ENCODE measurements at regions not wholly inside any gene's neighbourhood (a gene's known extent, or its start where the extent isn't known, plus 50 kb on each side); places are given as distances from the start of the nearest gene placed in this dataset.
A peak's percentile ranks its signal among the peaks of the same experiment; 100 is the strongest.

GRCh38 chr16:85313526-85314301 lies 201.4 kb upstream of the CIBAR2 start:
- intact Hi-C loops (cut with DNase I): no loop called here
- H3K4me1 ChIP-seq (replicated peaks in 1 of 2): peaks cover 18 to 70% of the 10 kb centered on the region in 2 donors
- 67 to 73% (median 72%) methylated on average over 8 to 13 of the region's 13 CpGs for WGBS, 4 donors

GRCh38 chr16:85314512-85314971 lies 202.3 kb upstream of the CIBAR2 start:
- H3K4me1 ChIP-seq (replicated peaks in 1 of 2): peaks cover 18 to 62% of the 10 kb centered on the region in 2 donors
- no peaks in the 10 kb centered on the region for H3K9me3 ChIP-seq (replicated peaks in 1 of 3)
- DNase-seq: no peak
- intact Hi-C loops (cut with DNase I): no loop called here
- no peaks in the 10 kb centered on the region for H3K27me3 ChIP-seq
- H3K27ac ChIP-seq: peak overlapping the region in 2 of 5 donors; percentile 30 to 65
- 69 to 89% (median 78%) methylated on average over 9 to 11 of the region's 11 CpGs for WGBS, 4 donors
- TF ChIP-seq, protein P1, sequence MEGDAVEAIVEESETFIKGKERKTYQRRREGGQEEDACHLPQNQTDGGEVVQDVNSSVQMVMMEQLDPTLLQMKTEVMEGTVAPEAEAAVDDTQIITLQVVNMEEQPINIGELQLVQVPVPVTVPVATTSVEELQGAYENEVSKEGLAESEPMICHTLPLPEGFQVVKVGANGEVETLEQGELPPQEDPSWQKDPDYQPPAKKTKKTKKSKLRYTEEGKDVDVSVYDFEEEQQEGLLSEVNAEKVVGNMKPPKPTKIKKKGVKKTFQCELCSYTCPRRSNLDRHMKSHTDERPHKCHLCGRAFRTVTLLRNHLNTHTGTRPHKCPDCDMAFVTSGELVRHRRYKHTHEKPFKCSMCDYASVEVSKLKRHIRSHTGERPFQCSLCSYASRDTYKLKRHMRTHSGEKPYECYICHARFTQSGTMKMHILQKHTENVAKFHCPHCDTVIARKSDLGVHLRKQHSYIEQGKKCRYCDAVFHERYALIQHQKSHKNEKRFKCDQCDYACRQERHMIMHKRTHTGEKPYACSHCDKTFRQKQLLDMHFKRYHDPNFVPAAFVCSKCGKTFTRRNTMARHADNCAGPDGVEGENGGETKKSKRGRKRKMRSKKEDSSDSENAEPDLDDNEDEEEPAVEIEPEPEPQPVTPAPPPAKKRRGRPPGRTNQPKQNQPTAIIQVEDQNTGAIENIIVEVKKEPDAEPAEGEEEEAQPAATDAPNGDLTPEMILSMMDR (IDR thresholded peaks at IDR 0.05): no peak
- no peak for TF ChIP-seq POLR2A (IDR thresholded peaks at IDR 0.05)
- no peaks in the 10 kb centered on the region for H3K36me3 ChIP-seq (replicated peaks in 1 of 2)
- no peak overlapping the region for H3K4me3 ChIP-seq

More at GRCh38 chr16:85313526-85314301, 201.4 kb upstream of the CIBAR2 start:
- Histone ChIP-seq H3K36me3 (replicated peaks in 1 of 2) (no peaks in the 10 kb centered on the region), H3K27me3 (no peaks in the 10 kb centered on the region), H3K27ac (peak overlapping the region in 3 of 5 donors; percentile 23 to 75 (median 65)), H3K9me3 (replicated peaks in 1 of 3) (no peaks in the 10 kb centered on the region), H3K4me3 (no peak overlapping the region)
- DNase-seq: peak in 1 of 7 donors; percentile 53
- no peak for TF ChIP-seq POLR2A (IDR thresholded peaks at IDR 0.05)
- TF ChIP-seq, protein P1 (IDR thresholded peaks at IDR 0.05): no peak

GRCh38 chr16:85315866-85316265 lies 203.6 kb upstream of the CIBAR2 start:
- Histone ChIP-seq H3K27ac (no peak overlapping the region), H3K4me1 (replicated peaks in 1 of 2) (peaks cover 11 to 54% of the 10 kb centered on the region in 2 donors)
- 84 to 95% (median 92%) methylated on average over 14 of the region's 14 CpGs for WGBS, 4 donors

GRCh38 chr16:85316321-85316919 lies 204.1 kb upstream of the CIBAR2 start:
- H3K36me3 ChIP-seq (replicated peaks in 1 of 2): no peaks in the 10 kb centered on the region
- no peaks in the 10 kb centered on the region for H3K27me3 ChIP-seq
- no peaks in the 10 kb centered on the region for H3K9me3 ChIP-seq (replicated peaks in 1 of 3)
- TF ChIP-seq, protein P1 (IDR thresholded peaks at IDR 0.05): peak; percentile 68 to 90 (median 84)
- TF ChIP-seq POLR2A (IDR thresholded peaks at IDR 0.05): no peak
- intact Hi-C loops (cut with DNase I): no loop called here
- DNase-seq: peak; percentile 73 to 85 (median 79)
- peak overlapping the region in 1 of 5 donors; percentile 13 for H3K27ac ChIP-seq
- WGBS, 4 donors: 51 to 56% (median 53%) methylated on average over 13 to 19 of the region's 19 CpGs
- H3K4me3 ChIP-seq: no peak overlapping the region
- H3K4me1 ChIP-seq (replicated peaks in 1 of 2): peaks cover 13 to 54% of the 10 kb centered on the region in 2 donors

More at GRCh38 chr16:85315866-85316265, 203.6 kb upstream of the CIBAR2 start:
- H3K9me3 ChIP-seq (replicated peaks in 1 of 3): no peaks in the 10 kb centered on the region
- no peak overlapping the region for H3K4me3 ChIP-seq
- TF ChIP-seq, protein P1 (IDR thresholded peaks at IDR 0.05): no peak
- TF ChIP-seq POLR2A (IDR thresholded peaks at IDR 0.05): no peak
- no peaks in the 10 kb centered on the region for H3K36me3 ChIP-seq (replicated peaks in 1 of 2)
- DNase-seq: no peak
- H3K27me3 ChIP-seq: no peaks in the 10 kb centered on the region
- intact Hi-C loops (cut with DNase I): no loop called here
